Panc1 (cell line): ENCODE measurements at regions not wholly inside any gene's neighbourhood (a gene's known extent, or its start where the extent isn't known, plus 50 kb on each side); places are given as distances from the start of the nearest gene placed in this dataset.

Source experiments
- CTCF ChIP-seq: fragments of 450-650 bp; IDR thresholded peaks from 2 replicates; pipeline ENCODE4 v1.5.1; 2017; ENCODE audit warnings: mild to moderate bottlenecking
- POLR2AphosphoS5 ChIP-seq: IDR thresholded peaks from 2 replicates; pipeline ENCODE4 v1.6.1; 2012; ENCODE audit warnings: mild to moderate bottlenecking, low read depth, low read length, moderate library complexity
- REST ChIP-seq, 2 experiments: IDR thresholded peaks; 2 replicates each; pipeline ENCODE4 v1.6.1; 2011 to 2012; ENCODE audit warnings: low read depth in 2 of 2, control low read depth in 1 of 2, low read length in 1 of 2, mild to moderate bottlenecking in 1 of 2, moderate library complexity in 1 of 2; ENCODE audit not compliant: insufficient read depth in 1 of 2
- SIN3A ChIP-seq: IDR thresholded peaks from 2 replicates; pipeline ENCODE4 v1.6.1; 2012; ENCODE audit warnings: low read depth, mild to moderate bottlenecking, low read length, moderate library complexity, borderline replicate concordance; ENCODE audit not compliant: insufficient read depth

- TF ChIP-seq CTCF, result no peak
- no peak for TF ChIP-seq POLR2AphosphoS5
- TF ChIP-seq REST (IDR thresholded peaks at IDR 0.05; ENCODE audit: insufficient read depth in 1 of 2, low read depth in 2 of 2, low read length in 1 of 2), result no peak
- TF ChIP-seq SIN3A, result no peak
Measured at GRCh38 chr14:98798099-98798498, 473.9 kb downstream of the BCL11B start.
